Progenitor cell of endocrine pancreas (in vitro differentiated cells): ENCODE measurements at regions not wholly inside any gene's neighbourhood (a gene's known extent, or its start where the extent isn't known, plus 50 kb on each side); places are given as distances from the start of the nearest gene placed in this dataset.

Source experiments
- DNase-seq: peaks from one replicate; pipeline ENCODE4 v3.0.0; 2021; ENCODE audit warnings: low spot score; ENCODE audit not compliant: unreplicated experiment
- H3K27ac Mint-ChIP-seq: 2 replicates; pipeline ENCODE4 v1.8.0; 2021; ENCODE audit warnings: mild to moderate bottlenecking, moderate library complexity, mixed read lengths
- H3K27me3 Mint-ChIP-seq: 2 replicates; pipeline ENCODE4 v1.8.0; 2021; ENCODE audit warnings: mixed read lengths
- H3K36me3 Mint-ChIP-seq: 2 replicates; pipeline ENCODE4 v1.8.0; 2022; ENCODE audit warnings: mixed read lengths; ENCODE audit not compliant: insufficient read depth
- H3K4me1 Mint-ChIP-seq: 2 replicates; pipeline ENCODE4 v1.8.0; 2021; ENCODE audit warnings: low read depth, mixed read lengths
- H3K4me3 Mint-ChIP-seq: 2 replicates; pipeline ENCODE4 v1.8.0; 2021; ENCODE audit warnings: low read depth, mild to moderate bottlenecking, moderate library complexity, mixed read lengths
- H3K9me3 Mint-ChIP-seq: 2 replicates; pipeline ENCODE4 v1.8.0; 2021; ENCODE audit warnings: low read depth, mixed read lengths
- CTCF ChIP-seq: fragments of 200-600 bp; sonication (generic); IDR thresholded peaks from one replicate; pipeline ENCODE4 v1.5.0; 2021; ENCODE audit warnings: antibody characterized with exemption, mild to moderate bottlenecking; ENCODE audit not compliant: unreplicated experiment

DNA sequence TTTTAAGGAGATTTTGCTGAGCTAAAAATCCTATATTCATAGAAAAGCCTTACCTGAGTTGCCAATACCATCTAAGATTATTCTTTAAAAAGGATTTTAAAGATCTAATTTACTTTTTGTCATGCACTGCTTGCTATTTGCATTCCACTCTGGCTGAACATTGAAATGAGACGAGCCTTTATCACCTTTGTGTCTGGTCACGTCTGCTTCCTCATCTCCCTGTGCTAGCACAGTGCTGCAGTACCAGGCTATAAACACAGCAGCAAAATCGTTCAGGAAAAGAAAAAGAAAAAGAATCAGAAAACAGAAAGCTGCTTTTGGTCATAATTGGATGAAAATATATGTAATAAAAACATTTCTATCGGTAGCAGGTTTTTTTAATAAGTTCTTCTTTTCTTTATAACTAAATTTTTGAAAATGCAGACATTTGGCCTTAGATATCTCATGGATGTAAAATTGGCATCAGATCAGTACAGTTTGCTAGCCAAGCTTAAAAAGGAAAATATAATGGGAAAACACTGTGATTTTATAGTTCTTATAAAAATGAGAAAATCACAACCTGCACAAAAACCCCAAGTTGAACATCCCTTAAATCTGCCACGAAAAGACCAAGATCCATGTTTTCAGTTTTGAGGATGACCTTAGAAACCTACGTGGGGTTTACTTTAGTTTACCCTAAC lies 735.7 kb upstream of the CXADR start:
- H3K9me3 Mint-ChIP-seq: peaks cover 2% of the 10 kb centered on the region
- H3K27me3 Mint-ChIP-seq: no peaks in the 10 kb centered on the region
- no peak for DNase-seq
- H3K27ac Mint-ChIP-seq: no peak overlapping the region
- peaks cover 2% of the 10 kb centered on the region for H3K4me1 Mint-ChIP-seq
- H3K36me3 Mint-ChIP-seq: no peaks in the 10 kb centered on the region
- no peak for TF ChIP-seq CTCF
- H3K4me3 Mint-ChIP-seq: no peak overlapping the region

DNA sequence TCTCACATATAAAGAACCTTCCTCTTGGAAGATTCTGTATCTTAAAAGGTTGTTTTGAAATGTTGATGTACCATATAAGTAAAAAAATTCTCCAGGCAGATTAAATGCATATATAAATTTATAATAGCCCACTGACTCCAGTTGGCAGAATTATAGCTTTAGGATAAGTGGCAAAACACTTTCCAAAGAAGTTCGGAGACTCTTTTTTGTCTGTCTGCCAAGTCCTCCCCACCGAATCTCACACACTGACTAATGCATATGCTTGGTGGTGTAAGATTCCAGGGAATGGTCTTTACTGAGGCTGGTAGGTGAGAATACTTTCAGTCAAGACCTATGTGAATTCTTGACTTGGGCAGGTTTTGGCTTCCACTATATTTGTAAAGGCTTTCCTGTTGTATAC lies 724.3 kb upstream of the CXADR start:
- Mint-ChIP-seq H3K4me3 (no peak overlapping the region), H3K36me3 (no peaks in the 10 kb centered on the region), H3K27me3 (no peaks in the 10 kb centered on the region), H3K4me1 (no peaks in the 10 kb centered on the region), H3K27ac (no peak overlapping the region), H3K9me3 (peaks cover 14% of the 10 kb centered on the region)
- DNase-seq: no peak
- no peak for TF ChIP-seq CTCF

- H3K36me3 Mint-ChIP-seq: no peaks in the 10 kb centered on the region
- no peaks in the 10 kb centered on the region for H3K4me1 Mint-ChIP-seq
- no peak for TF ChIP-seq CTCF
- H3K27ac Mint-ChIP-seq: no peak overlapping the region
- DNase-seq: no peak
- H3K9me3 Mint-ChIP-seq: peaks cover 5% of the 10 kb centered on the region
- H3K4me3 Mint-ChIP-seq: no peak overlapping the region
- H3K27me3 Mint-ChIP-seq: no peaks in the 10 kb centered on the region
These were observed 723.2 kb upstream of the CXADR start for GRCh38 chr21:16789636-16790035.

GRCh38 chr21:16792101-16792500 lies 720.7 kb upstream of the CXADR start:
- H3K9me3 Mint-ChIP-seq: no peaks in the 10 kb centered on the region
- no peak overlapping the region for H3K27ac Mint-ChIP-seq
- H3K36me3 Mint-ChIP-seq: no peaks in the 10 kb centered on the region
- DNase-seq: no peak
- no peaks in the 10 kb centered on the region for H3K27me3 Mint-ChIP-seq
- no peaks in the 10 kb centered on the region for H3K4me1 Mint-ChIP-seq
- no peak overlapping the region for H3K4me3 Mint-ChIP-seq
- TF ChIP-seq CTCF: no peak

DNA sequence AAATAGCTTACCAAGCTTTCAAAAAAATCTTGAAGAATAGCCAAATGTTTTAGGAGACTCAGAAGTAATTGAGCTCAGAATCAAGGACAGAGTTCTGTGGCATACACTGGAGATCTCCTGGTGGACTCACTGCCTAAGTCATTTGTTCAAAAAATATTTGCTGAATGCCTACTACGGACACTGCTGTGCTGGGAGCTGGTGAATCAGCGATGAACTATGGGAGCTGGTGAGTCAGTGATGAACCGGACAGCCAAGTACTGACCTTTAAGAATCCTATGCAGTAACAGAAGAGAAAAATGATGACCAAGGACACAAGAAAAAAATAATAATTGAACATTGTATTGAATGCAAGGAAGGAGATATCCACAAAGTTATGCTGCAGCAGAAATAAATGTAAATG lies 717.9 kb upstream of the CXADR start:
- no peak for DNase-seq
- Mint-ChIP-seq H3K27ac (no peak overlapping the region), H3K4me1 (no peaks in the 10 kb centered on the region), H3K9me3 (no peaks in the 10 kb centered on the region), H3K4me3 (no peak overlapping the region), H3K36me3 (no peaks in the 10 kb centered on the region), H3K27me3 (no peaks in the 10 kb centered on the region)
- no peak for TF ChIP-seq CTCF
